ENCODE measurements at regions not wholly inside any gene's neighbourhood (a gene's known extent, or its start where the extent isn't known, plus 50 kb on each side); places are given as distances from the start of the nearest gene placed in this dataset.

GRCh38 chr11:92907671-92908070 lies 61.8 kb upstream of the MTNR1B start:
- TF ChIP-seq TEAD4 (IDR thresholded peaks at IDR 0.05) (no peak), YY1 (IDR thresholded peaks at IDR 0.05; ENCODE audit: low read depth) (no peak), TAF1 (IDR thresholded peaks at IDR 0.05; ENCODE audit: low read depth) (no peak), CEBPB (IDR thresholded peaks at IDR 0.05) (no peak), EGR1 (IDR thresholded peaks at IDR 0.05) (no peak), NFIC (IDR thresholded peaks at IDR 0.05) (no peak), MAX (IDR thresholded peaks at IDR 0.05) (no peak), USF1 (IDR thresholded peaks at IDR 0.05) (no peak), RAD21 (IDR thresholded peaks at IDR 0.05; ENCODE audit: low read depth) (no peak), EP300 (IDR thresholded peaks at IDR 0.05; ENCODE audit: borderline replicate concordance) (no peak), FOXM1 (IDR thresholded peaks at IDR 0.05; ENCODE audit: borderline replicate concordance, low read depth) (no peak), ZBTB7A (IDR thresholded peaks at IDR 0.05; ENCODE audit: low read depth) (no peak), TCF12 (IDR thresholded peaks at IDR 0.05; ENCODE audit: low read depth) (no peak), CREB1 (IDR thresholded peaks at IDR 0.05; ENCODE audit: low read depth) (no peak), REST (IDR thresholded peaks at IDR 0.05; ENCODE audit: low read depth) (no peak)

GRCh38 chr11:92909214-92909613 lies 60.2 kb upstream of the MTNR1B start:
- TF ChIP-seq EP300 (IDR thresholded peaks at IDR 0.05; ENCODE audit: borderline replicate concordance) (no peak), NFIC (IDR thresholded peaks at IDR 0.05) (no peak), MAX (IDR thresholded peaks at IDR 0.05) (no peak), REST (IDR thresholded peaks at IDR 0.05; ENCODE audit: low read depth) (no peak), CEBPB (IDR thresholded peaks at IDR 0.05) (no peak), USF1 (IDR thresholded peaks at IDR 0.05) (no peak), FOXM1 (IDR thresholded peaks at IDR 0.05; ENCODE audit: borderline replicate concordance, low read depth) (no peak), CREB1 (IDR thresholded peaks at IDR 0.05; ENCODE audit: low read depth) (no peak), TCF12 (IDR thresholded peaks at IDR 0.05; ENCODE audit: low read depth) (no peak)

- TF ChIP-seq REST (IDR thresholded peaks at IDR 0.05; ENCODE audit: low read depth) (no peak), NFIC (IDR thresholded peaks at IDR 0.05) (no peak), TEAD4 (IDR thresholded peaks at IDR 0.05) (no peak), TAF1 (IDR thresholded peaks at IDR 0.05; ENCODE audit: low read depth) (no peak), USF1 (IDR thresholded peaks at IDR 0.05) (no peak), YY1 (IDR thresholded peaks at IDR 0.05; ENCODE audit: low read depth) (no peak), CEBPB (IDR thresholded peaks at IDR 0.05) (no peak), TCF12 (IDR thresholded peaks at IDR 0.05; ENCODE audit: low read depth) (no peak), FOXM1 (IDR thresholded peaks at IDR 0.05; ENCODE audit: borderline replicate concordance, low read depth) (no peak), EGR1 (IDR thresholded peaks at IDR 0.05) (no peak), RAD21 (IDR thresholded peaks at IDR 0.05; ENCODE audit: low read depth) (no peak), ZBTB7A (IDR thresholded peaks at IDR 0.05; ENCODE audit: low read depth) (no peak), EP300 (IDR thresholded peaks at IDR 0.05; ENCODE audit: borderline replicate concordance) (no peak), CREB1 (IDR thresholded peaks at IDR 0.05; ENCODE audit: low read depth) (no peak)
Measured at GRCh38 chr11:92911478-92911877, 58.0 kb upstream of the MTNR1B start.

- TF ChIP-seq MAX (IDR thresholded peaks at IDR 0.05) = no peak
- TF ChIP-seq FOXM1 (IDR thresholded peaks at IDR 0.05; ENCODE audit: borderline replicate concordance, low read depth) = no peak
- no peak for TF ChIP-seq TAF1 (IDR thresholded peaks at IDR 0.05; ENCODE audit: low read depth)
- TF ChIP-seq CREB1 (IDR thresholded peaks at IDR 0.05; ENCODE audit: low read depth) = no peak
- TF ChIP-seq EGR1 (IDR thresholded peaks at IDR 0.05) = no peak
- TF ChIP-seq NFIC (IDR thresholded peaks at IDR 0.05) = no peak
- TF ChIP-seq TCF12 (IDR thresholded peaks at IDR 0.05; ENCODE audit: low read depth) = no peak
Measured at GRCh38 chr11:92915551-92915950, 53.9 kb upstream of the MTNR1B start.
